ENCODE measurements at regions not wholly inside any gene's neighbourhood (a gene's known extent, or its start where the extent isn't known, plus 50 kb on each side); places are given as distances from the start of the nearest gene placed in this dataset.

- H3K27me3 ChIP-seq (ENCODE audit: insufficient read depth), result no peaks in the 10 kb centered on the region
- no peaks in the 10 kb centered on the region for H3K36me3 ChIP-seq (replicated peaks in 1 of 2; ENCODE audit: control insufficient read depth in 1 of 2, insufficient read depth in 2 of 2, low read length in 1 of 2)
- H2AFZ ChIP-seq (ENCODE audit: low read depth), result no peak overlapping the region
- no peaks in the 10 kb centered on the region for H3F3A ChIP-seq (replicated peaks; ENCODE audit: insufficient read depth)
- no peaks in the 10 kb centered on the region for H4K20me1 ChIP-seq (ENCODE audit: insufficient read depth)
- no peak overlapping the region for H3K9ac ChIP-seq
- no peak overlapping the region for H3K4me3 ChIP-seq (ENCODE audit: low read depth in 2 of 2, low read length in 1 of 2)
- no peak overlapping the region for H3K27ac ChIP-seq (ENCODE audit: low read depth in 2 of 2, low read length in 1 of 2)
- POLR2A ChIA-PET, result no interaction called here
- H3K79me2 ChIP-seq (ENCODE audit: insufficient read depth), result no peaks in the 10 kb centered on the region
- H3K4me2 ChIP-seq, result no peak overlapping the region
- no peaks in the 10 kb centered on the region for H3K9me3 ChIP-seq
- CTCF ChIA-PET, result interaction anchor here (1.4 kb wide), 1 partner anchor 29 kb away, joined by 3 read pairs; no protein-coding TSS in a partner anchor
- 14% methylated on average over 2 of the region's 2 CpGs for WGBS (ENCODE audit: low lambda C conversion rate)
- DNase-seq, result no peak
- no peak for TF ChIP-seq SIN3A (IDR thresholded peaks at IDR 0.05; ENCODE audit: borderline replicate concordance, low read depth, low read length)
- TF ChIP-seq RAD21 (IDR thresholded peaks at IDR 0.05; ENCODE audit: low read length), result no peak
- TF ChIP-seq, protein P1, sequence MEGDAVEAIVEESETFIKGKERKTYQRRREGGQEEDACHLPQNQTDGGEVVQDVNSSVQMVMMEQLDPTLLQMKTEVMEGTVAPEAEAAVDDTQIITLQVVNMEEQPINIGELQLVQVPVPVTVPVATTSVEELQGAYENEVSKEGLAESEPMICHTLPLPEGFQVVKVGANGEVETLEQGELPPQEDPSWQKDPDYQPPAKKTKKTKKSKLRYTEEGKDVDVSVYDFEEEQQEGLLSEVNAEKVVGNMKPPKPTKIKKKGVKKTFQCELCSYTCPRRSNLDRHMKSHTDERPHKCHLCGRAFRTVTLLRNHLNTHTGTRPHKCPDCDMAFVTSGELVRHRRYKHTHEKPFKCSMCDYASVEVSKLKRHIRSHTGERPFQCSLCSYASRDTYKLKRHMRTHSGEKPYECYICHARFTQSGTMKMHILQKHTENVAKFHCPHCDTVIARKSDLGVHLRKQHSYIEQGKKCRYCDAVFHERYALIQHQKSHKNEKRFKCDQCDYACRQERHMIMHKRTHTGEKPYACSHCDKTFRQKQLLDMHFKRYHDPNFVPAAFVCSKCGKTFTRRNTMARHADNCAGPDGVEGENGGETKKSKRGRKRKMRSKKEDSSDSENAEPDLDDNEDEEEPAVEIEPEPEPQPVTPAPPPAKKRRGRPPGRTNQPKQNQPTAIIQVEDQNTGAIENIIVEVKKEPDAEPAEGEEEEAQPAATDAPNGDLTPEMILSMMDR (IDR thresholded peaks at IDR 0.05), result no peak
- TF ChIP-seq ELF1 (IDR thresholded peaks at IDR 0.05), result no peak
- TF ChIP-seq, protein P2, sequence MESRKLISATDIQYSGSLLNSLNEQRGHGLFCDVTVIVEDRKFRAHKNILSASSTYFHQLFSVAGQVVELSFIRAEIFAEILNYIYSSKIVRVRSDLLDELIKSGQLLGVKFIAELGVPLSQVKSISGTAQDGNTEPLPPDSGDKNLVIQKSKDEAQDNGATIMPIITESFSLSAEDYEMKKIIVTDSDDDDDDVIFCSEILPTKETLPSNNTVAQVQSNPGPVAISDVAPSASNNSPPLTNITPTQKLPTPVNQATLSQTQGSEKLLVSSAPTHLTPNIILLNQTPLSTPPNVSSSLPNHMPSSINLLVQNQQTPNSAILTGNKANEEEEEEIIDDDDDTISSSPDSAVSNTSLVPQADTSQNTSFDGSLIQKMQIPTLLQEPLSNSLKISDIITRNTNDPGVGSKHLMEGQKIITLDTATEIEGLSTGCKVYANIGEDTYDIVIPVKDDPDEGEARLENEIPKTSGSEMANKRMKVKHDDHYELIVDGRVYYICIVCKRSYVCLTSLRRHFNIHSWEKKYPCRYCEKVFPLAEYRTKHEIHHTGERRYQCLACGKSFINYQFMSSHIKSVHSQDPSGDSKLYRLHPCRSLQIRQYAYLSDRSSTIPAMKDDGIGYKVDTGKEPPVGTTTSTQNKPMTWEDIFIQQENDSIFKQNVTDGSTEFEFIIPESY (IDR thresholded peaks at IDR 0.05; ENCODE audit: borderline replicate concordance, low read depth), result no peak
- TF ChIP-seq NRF1 (IDR thresholded peaks at IDR 0.05; ENCODE audit: low read depth, low read length), result no peak
- no peak for TF ChIP-seq EP300 (IDR thresholded peaks at IDR 0.05; ENCODE audit: borderline replicate concordance in 1 of 2, low read depth in 1 of 2, low read length in 1 of 2)
- TF ChIP-seq, protein P3, sequence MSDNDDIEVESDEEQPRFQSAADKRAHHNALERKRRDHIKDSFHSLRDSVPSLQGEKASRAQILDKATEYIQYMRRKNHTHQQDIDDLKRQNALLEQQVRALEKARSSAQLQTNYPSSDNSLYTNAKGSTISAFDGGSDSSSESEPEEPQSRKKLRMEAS (IDR thresholded peaks at IDR 0.05; ENCODE audit: low read depth), result no peak
- TF ChIP-seq, protein P4, sequence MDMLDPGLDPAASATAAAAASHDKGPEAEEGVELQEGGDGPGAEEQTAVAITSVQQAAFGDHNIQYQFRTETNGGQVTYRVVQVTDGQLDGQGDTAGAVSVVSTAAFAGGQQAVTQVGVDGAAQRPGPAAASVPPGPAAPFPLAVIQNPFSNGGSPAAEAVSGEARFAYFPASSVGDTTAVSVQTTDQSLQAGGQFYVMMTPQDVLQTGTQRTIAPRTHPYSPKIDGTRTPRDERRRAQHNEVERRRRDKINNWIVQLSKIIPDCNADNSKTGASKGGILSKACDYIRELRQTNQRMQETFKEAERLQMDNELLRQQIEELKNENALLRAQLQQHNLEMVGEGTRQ (IDR thresholded peaks at IDR 0.05; ENCODE audit: borderline replicate concordance, low read depth, low read length), result no peak
- TF ChIP-seq FOXM1 (IDR thresholded peaks at IDR 0.05; ENCODE audit: low read depth), result no peak
- TF ChIP-seq FOXJ3 (CRISPR knock-in tag; IDR thresholded peaks at IDR 0.05), result no peak
- TF ChIP-seq YY1 (IDR thresholded peaks at IDR 0.05; ENCODE audit: low read depth), result no peak
- TF ChIP-seq RXRA (IDR thresholded peaks at IDR 0.05; ENCODE audit: borderline replicate concordance, low read depth), result no peak
- TF ChIP-seq IRF3 (IDR thresholded peaks at IDR 0.05; ENCODE audit: low read depth, low read length), result no peak
- TF ChIP-seq TCF12 (IDR thresholded peaks at IDR 0.05), result no peak
- TF ChIP-seq, protein P5, sequence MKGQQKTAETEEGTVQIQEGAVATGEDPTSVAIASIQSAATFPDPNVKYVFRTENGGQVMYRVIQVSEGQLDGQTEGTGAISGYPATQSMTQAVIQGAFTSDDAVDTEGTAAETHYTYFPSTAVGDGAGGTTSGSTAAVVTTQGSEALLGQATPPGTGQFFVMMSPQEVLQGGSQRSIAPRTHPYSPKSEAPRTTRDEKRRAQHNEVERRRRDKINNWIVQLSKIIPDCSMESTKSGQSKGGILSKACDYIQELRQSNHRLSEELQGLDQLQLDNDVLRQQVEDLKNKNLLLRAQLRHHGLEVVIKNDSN (IDR thresholded peaks at IDR 0.05; ENCODE audit: borderline replicate concordance, low read depth), result no peak
- no peak for TF ChIP-seq NFIC (IDR thresholded peaks at IDR 0.05; ENCODE audit: borderline replicate concordance)
- no peak for TF ChIP-seq MXI1 (IDR thresholded peaks at IDR 0.05; ENCODE audit: low read depth, low read length)
- TF ChIP-seq POLR2AphosphoS5 (IDR thresholded peaks at IDR 0.05; ENCODE audit: low read depth, low read length), result no peak
- H3K9me2 ChIP-seq, result no peaks in the 10 kb centered on the region
- H3K4me1 ChIP-seq (ENCODE audit: control insufficient read depth in 1 of 2, insufficient read depth in 2 of 2, low read depth in 1 of 2, low read length in 1 of 2), result no peaks in the 10 kb centered on the region; a peak in 1 of 4 replicates
Measured at GRCh38 chr7:17590221-17590620, 291.8 kb downstream of the AHR start.

Measured in SK-N-SH (cell line).